ENCODE measurements at regions not wholly inside any gene's neighbourhood (a gene's known extent, or its start where the extent isn't known, plus 50 kb on each side); places are given as distances from the start of the nearest gene placed in this dataset.

GRCh38 chr6:41453244-41453643 is 92.9 kb upstream of the FOXP4 start:
- Histone ChIP-seq H3K79me2 (ENCODE audit: insufficient read depth, low read length) (no peaks in the 10 kb centered on the region), H3K14ac (ENCODE audit: insufficient read depth, low read length) (no peak overlapping the region), H3K9ac (ENCODE audit: extremely low read depth, insufficient read length, low read length) (no peak overlapping the region), H4K91ac (ENCODE audit: insufficient read length, low read depth, low read length) (no peak overlapping the region), H3K23me2 (ENCODE audit: insufficient read length, low read depth, low read length, poor library complexity, severe bottlenecking) (no peaks in the 10 kb centered on the region), H2AK5ac (ENCODE audit: insufficient read length, low read length) (no peak overlapping the region), H4K20me1 (ENCODE audit: control insufficient read depth, insufficient read depth, insufficient read length) (no peaks in the 10 kb centered on the region), H3K27me3 (ENCODE audit: insufficient read depth, low read length) (peaks cover 2% of the 10 kb centered on the region; the same call in 1 of the 2 replicates), H2BK20ac (ENCODE audit: low read depth, low read length, poor library complexity, severe bottlenecking) (no peak overlapping the region), H3K4me2 (ENCODE audit: insufficient read depth, insufficient read length, low read length) (no peak overlapping the region), H4K8ac (replicated peaks; ENCODE audit: insufficient read length, low read depth, low read length) (no peak overlapping the region), H3K23ac (ENCODE audit: insufficient read length, low read depth, low read length) (no peak overlapping the region), H2BK12ac (ENCODE audit: insufficient read length, low read depth, low read length) (no peak overlapping the region), H2BK120ac (ENCODE audit: low read depth, low read length, poor library complexity, severe bottlenecking) (no peak overlapping the region), H3T11ph (ENCODE audit: low read length) (no peak overlapping the region), H2AFZ (ENCODE audit: low read length) (no peak overlapping the region), H3K56ac (ENCODE audit: insufficient read length, low read depth, low read length) (no peak overlapping the region), H3K9me3 (ENCODE audit: control insufficient read depth, low read depth, low read length) (no peaks in the 10 kb centered on the region), H4K5ac (ENCODE audit: insufficient read length, low read depth, low read length) (no peak overlapping the region), H3K4me1 (ENCODE audit: insufficient read depth, low read length) (no peaks in the 10 kb centered on the region), H3K27ac (ENCODE audit: insufficient read length, low read depth, low read length) (no peak overlapping the region), H3K4ac (ENCODE audit: low read depth, low read length) (no peak overlapping the region), H3K18ac (ENCODE audit: insufficient read length, low read depth, low read length) (no peak overlapping the region), H2BK15ac (ENCODE audit: low read depth, low read length) (no peak overlapping the region), H3K79me1 (ENCODE audit: insufficient read depth, low read depth, low read length, poor library complexity, severe bottlenecking) (no peaks in the 10 kb centered on the region), H2BK5ac (ENCODE audit: insufficient read length, low read length) (no peak overlapping the region)
- no peak for TF ChIP-seq CTCF (conservative IDR thresholded peaks at IDR 0.05)
- H3K4me3 Mint-ChIP-seq, result no peak overlapping the region
- DNase-seq, result no peak
- WGBS (ENCODE audit: extremely low coverage, insufficient read length, low lambda C conversion rate), result no CpG with 5 or more reads among the region's 13 CpGs
- H3K4me1 Mint-ChIP-seq, result peaks cover 33 to 38% of the 10 kb centered on the region in 2 experiments
- no peaks in the 10 kb centered on the region for H3K9me3 Mint-ChIP-seq
- no peaks in the 10 kb centered on the region for H3K36me3 Mint-ChIP-seq (ENCODE audit: insufficient read depth in 1 of 3, low read depth in 3 of 3)
- H3K27me3 Mint-ChIP-seq (ENCODE audit: low read depth), result peaks cover 53% of the 10 kb centered on the region
- H3K27ac Mint-ChIP-seq, result no peak overlapping the region; a peak in 1 of 7 replicates
